GM21515 (cell line): ENCODE measurements at regions not wholly inside any gene's neighbourhood (a gene's known extent, or its start where the extent isn't known, plus 50 kb on each side); places are given as distances from the start of the nearest gene placed in this dataset.

ENCODE experiments used
- ATAC-seq: cut with Tn5 transposase; IDR thresholded peaks from one replicate; pipeline ENCODE4 v1.9.1; 2021; ENCODE audit not compliant: unreplicated experiment

DNA sequence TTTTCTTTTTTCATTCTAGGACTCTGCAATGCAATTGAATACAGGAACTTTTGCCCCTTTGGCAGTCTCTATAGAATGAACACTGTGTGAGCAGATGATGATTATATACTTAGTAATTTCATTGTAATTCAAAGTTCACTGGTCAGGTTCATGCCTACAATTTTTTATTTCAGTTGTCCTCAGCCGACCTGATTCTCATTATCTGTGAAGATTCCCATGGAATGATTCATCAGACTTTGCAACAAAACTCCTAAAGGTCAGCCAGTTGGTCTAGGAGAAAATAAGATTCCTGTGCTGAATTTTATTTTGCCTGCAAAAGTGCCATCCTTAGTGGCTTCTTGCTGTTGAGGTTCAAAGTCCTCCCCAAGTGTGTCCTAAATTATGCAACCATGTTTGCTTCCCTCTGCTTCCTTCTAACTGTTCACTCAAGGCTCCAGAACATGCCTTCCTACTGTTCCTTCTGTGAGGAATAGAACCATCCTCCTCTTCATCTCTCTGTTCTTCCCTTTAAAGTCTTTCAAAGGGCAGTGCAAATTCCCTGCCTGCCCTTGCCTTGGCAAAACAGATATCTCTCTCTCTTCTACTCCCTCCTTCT lies 194.2 kb upstream of the CNR1 start:
- ATAC-seq = no peak

DNA sequence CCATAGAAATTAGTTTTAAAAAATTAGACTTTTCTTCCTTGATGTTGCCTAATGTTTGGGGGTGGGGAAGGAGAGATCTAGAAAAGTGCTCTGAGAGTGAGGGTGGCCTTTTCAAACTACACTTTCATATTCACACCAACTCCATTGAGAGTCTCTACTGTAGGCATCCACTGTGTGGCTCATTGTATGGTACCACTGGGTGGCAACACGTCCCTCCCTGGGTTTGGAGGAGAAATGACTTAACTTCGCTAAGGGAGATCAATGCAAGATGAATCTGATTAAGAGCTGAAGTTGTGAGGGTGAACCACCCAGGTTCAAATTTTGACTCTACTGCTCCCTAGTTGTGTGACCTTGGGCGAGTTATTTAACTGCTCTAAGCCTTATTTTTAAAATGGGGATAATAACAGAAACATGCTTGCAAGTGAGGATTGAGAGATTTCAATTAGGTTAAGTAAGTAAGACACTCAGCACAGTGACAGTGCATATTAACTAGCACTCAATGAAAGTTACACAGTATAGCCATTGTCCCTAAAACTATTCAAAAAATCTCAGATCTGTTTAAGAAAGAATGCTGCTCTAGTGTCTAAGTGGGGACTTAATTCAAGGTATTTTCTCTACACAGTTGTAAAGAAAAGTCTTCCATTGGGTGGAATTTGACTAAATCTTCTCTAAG lies 193.5 kb upstream of the CNR1 start:
- ATAC-seq = no peak

DNA sequence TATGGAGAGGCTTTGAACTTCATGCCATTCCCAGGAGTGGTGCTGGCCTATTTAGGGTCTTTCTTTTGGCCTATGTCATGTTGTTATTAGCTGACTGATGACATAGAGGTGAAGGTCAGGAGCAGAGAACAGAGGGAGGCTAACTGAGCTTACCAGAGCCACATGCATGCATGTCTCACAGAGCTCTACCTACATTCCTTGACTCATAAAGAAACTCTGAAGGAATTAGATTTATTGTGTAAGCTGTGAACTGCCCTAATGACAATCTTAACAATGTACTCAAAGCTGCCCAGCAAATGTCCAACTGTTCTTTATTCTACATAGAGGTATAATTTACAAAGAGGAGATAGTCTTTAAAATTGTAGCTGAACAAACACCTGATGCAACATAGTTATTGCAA lies 192.7 kb upstream of the CNR1 start:
- ATAC-seq = no peak

DNA sequence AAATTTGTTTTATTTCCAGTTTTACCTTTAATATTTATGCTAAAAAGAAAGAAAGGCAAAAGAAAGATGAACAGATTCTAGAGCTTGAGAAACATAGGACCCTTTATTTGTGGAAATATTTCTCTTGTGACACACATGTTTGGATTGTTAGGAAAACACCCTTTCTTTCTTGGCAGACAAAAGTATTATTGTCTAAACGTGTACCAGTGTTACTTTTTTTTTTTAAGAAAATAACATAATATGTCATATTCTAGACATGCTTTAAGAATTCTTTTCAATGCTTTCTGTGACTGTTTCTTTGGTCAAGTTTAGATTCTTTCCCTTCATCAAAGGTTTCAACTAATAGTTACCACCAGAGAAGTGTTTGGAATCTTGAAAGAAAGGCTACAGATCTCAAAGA lies 183.4 kb upstream of the CNR1 start:
- ATAC-seq = no peak

DNA sequence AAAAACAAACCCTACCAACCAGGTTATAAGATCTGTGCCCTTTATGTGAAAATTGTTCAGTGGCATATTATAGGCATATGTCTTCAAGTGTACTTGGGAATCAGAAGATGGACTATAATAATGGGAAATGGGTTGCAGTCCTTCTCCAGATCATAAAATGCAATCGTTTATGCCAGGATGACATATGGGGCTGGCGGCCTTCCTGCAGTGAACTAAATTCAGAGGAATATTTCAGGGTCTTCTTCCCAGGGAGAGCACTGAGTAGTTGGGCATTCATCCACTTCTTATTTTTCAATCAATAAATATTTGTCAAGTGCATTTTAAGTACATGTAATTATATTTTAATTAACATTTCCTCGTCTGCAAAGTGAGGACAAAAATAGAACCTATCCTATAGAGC lies 176.2 kb upstream of the CNR1 start:
- no peak for ATAC-seq

DNA sequence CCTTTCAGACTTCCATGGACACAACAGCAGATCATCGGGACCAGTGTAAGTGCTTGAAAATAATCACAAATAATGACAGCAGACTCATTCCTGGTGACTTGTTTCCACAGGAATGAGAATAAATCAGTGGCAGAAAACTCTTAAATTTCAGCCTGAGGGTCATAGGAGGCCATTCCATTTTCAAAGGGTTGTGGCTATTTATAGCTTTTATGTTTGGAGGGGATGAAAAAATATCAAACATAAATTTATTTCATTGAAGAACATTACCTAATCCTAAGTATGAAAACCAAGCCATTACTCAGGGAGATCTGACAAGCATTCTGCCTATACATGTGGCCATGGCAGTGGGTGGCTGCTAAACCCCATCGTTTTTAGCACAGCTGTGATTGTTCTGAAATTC lies 173.6 kb upstream of the CNR1 start:
- no peak for ATAC-seq

DNA sequence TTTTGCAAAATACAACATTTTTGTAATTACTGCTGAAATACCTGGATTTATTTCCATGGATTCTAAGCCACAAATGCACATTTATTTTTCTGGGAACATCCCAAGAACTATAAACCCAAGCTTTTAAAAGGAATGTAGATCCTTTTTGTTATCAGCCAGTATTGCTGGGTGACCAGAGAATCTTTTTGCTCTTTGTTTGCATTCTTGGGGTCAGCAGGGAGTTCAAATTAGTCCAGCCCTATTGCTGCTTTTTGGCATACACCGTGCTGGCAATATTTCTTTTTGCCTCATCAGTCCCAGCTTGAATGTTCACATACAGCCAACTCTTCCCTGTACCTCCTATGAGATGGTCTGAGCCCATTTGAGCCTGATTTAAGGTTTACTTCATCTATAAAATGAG lies 155.2 kb upstream of the CNR1 start:
- no peak for ATAC-seq

DNA sequence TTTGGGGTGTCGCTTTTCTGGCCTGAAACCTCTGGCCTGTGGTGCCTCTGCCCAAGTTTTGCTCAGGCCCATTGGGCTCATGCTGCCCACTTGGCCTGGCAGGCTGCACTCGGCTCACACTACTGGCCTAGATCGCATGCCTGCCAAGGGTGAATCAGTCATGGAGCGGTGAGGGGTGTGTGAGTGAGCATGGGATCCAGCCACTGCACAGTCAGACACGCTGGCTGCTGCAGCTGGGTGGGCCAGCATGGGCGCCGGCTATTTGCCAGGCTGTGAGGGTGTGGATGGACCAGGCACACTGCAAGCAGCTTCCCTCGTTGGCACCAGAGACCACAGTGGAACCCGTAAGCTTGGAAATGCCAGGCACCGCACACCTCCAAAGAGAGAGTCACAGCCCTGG lies 145.4 kb upstream of the CNR1 start:
- ATAC-seq = no peak

DNA sequence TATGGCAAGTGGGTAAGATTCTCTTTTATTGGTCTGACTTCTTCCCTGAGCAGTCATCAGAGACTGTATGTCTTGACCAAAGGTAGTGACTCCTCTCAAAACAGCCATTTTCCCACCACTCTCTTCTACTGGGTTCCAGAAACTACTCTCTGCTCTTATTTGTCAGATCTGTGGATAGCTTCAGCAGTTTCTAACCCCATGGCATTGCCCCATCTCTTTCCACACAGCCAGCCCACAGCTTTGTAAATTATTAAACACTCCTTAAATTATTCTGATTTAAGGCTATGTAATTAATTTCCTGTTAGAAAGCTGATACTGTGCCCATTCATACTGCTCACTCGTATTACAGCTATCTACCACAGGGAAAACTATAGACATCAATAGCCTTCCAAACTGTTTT lies 138.4 kb upstream of the CNR1 start:
- ATAC-seq = no peak

DNA sequence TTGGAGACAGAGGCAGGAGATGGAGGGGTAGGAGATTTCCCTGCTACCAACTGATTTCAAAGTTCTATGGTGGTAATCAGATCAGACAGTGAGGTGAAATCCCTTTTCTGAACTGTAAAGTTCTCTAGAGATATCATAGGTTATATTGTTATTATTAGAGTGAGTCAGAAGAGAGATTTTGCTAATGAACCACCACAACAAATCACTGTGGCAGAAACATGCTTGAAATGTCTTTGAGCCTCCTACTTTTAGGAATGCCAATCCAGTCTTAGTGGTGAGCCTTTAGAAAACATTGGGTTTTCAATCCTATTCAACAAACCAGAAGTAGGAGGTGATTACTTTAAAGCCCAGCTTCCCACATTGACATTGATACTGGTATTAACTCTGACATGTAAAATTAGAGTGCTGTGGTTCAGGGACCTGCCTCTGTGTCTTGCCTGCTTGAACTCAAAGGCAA lies 136.7 kb upstream of the CNR1 start:
- ATAC-seq = no peak

DNA sequence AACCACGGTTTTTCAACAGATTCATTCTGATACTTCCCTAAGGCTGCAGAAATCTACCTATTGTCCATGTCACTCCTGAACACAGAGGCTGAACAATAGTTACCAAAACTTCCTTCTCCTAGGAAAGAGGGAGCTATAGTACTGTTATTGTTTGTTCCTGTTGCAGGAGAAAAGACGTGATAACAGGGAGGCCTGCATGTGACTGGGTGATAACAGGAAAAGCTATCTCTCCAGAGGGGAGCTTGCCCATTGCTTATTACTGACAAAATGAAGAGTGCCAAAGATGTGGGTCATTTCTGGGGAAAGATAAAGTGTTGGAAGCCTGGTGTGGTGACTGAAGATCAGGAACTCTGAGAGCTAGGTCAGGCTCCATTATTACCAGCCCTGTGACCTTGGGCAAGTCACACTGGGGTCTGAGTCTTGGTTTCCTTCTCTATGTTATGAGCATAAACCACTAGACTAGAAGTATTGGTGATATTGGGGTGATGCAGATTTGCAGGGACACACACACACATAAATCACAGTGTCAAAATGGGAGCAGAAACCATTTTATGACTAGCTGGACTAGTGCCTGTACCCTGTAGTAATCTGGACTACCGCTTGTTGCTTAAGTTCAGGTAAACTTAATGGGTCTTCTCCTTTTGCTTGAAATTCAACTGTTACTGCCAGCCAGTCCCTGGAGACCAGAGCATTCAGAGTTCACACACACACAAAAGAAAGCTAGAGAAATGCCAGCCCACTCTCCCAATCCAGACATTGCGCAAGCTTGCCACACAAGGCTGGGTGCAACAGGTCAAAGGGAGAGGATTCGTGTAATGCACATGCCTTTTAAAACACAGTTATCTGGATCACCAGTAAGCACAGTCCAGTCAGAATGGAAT lies 136.0 kb upstream of the CNR1 start:
- ATAC-seq = no peak

DNA sequence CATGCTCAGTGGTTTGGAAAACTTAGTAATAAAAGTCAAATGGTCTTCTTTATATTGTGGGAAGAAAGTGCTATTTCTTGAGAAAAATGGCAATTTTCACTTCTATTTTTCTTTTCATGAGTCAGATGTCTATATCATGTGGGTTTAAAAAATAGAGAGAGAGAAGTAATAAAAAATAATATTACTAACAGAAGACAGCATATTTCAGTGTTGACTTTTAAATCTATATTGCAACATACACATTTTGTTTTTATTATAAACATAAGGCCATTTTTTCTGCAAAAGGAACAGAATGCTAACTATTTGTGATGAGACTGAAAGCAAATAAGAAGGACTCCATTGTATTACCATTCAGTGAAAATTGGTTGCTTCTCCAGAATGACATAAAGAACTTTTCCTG lies 135.1 kb upstream of the CNR1 start:
- ATAC-seq = no peak

DNA sequence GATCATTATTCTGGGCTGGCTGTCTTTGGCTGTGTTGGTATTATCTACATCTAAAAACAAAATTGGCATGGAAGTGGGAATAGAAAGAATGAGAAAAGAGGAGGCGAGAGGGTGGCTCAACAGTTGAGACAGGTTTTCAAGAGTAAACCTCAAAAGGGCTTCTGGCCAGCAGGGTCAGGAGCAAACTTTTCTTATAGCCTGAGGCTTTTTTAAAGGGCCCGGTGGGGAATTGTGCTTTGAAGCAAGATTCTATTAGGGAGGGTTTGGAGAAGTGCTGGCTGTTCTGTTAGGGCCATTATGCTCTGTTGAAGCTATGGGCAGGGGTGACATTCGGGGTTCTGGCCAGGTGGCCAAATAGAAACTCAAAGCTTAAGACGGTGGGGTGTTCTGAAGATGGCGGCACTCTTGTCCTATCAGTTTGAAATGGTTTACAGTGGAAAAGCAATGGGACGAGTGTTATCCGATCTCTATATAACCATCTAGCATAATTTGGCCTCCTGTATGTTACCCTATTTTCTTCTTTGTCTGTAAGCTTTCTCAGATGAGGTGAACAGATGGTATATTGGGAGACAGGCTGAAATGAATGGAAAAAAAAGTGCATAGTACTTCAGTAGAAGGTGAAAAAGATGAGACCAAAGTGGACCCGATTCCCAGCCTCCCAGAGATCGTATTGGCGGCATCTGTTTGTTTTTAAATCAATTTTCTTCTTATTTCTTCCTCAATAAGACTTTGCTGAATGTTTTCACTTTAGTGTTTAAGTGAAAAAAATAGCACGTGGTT lies 132.1 kb upstream of the CNR1 start:
- no peak for ATAC-seq

DNA sequence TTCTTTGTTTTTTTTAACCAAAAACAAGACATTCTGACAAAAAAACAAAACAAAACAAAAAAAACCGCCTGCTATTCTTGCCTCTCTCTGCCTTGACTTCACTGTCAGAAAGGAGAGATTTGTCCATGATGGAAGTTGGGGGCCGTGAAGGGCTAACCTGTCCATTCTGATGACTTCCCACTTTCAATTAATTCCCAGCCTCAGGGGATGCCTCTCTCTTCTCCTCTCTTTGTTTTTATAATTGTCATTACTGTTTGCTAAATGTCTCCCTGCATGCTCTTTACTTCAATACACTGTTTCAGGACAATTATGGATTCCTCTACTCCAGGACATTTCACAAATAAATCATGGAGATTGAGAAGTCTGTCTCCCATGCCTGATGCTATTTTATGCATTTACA lies 130.5 kb upstream of the CNR1 start:
- ATAC-seq = no peak

DNA sequence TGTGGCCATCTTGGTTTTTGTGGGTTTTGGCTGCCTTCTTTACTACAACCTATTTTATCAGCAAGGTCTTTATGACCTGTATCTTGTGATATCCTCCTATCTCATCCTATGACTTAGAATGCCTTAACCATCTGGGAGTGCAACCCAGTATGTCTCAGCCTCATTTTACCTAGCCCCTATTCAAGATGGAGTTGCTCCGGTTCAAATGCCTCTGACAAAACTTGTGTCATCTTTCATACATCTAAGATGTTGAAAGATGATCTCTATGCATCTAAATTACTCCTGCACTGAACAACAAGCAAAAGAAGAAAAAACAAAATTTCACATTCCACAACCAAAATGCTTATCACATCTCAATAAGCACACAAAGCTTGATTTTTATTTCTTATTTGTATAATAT lies 129.5 kb upstream of the CNR1 start:
- no peak for ATAC-seq

DNA sequence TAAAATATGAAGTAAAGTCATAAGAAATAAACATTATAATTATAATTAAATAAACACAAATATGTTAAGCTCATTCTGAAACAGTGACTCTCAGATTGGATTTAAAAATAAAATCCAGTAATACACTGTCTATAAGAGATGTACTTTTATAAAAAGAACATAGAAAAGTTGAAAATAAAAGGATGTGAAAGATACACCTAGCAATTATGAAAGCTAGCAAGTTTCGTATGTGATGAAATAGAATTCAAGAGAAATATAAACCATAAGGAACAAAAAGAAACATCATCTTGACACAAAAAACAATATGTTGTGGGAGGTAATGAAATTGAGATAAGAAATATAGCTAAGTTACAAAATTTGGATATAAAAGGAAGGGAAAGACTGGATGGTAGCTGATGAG lies 128.6 kb upstream of the CNR1 start:
- peak; percentile 55 for ATAC-seq

DNA sequence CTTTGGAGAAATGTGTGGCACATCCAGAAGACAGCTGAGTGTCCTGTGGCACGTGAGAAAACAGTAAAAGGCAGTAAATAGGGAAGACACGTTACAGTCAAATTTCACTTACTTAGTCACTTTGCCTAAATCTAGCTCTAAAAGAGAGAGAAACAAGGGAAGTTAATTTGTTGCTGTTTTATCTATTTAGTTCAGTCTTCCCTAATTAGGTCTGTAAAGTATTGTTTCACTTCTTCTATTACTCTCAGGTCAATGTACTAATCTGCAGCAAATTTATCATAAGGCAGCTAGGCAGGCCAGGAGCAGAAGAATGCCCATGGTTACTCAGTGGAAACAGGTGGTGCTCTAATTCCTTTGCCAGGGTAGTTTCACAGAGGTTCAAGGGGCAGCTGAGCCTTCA lies 124.3 kb upstream of the CNR1 start:
- ATAC-seq = no peak

DNA sequence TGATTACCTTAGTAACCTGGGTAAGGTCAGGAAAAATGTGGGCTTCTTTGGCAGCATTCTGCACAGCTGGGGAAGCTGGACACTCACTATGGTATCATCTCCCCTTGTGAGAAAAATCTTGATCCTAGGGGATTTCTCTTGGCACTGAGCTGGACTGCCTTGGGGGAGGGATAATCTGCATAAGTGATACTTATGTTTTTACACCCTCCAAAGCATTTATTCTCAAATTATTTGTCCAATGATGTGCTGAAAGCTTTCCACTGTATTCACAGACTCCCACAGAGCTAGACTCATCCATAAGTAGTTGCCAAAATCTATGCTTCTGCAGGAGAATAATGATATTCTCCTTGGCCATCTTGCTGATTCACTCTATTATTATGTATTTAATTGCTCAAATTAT lies 121.5 kb upstream of the CNR1 start:
- ATAC-seq = no peak

DNA sequence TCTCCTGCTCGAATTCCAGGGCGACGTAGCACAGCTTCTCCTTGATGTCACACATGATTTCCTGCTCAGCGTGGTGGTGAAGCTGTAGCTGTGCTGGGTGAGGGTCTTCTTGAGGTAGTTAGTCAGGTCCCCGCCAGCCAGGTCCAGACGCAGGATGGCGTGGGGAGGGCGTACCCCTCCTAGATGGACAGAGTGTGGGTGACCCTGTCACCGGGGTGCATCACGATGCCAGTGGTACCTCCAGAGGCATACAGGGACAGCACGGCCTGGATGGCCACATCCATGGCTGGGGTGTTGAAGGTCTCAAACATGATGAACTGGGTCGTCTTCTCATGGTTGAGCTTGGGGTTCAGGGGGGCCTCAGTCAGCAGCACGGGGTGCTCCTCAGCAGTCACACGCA lies 110.2 kb upstream of the CNR1 start:
- no peak for ATAC-seq

DNA sequence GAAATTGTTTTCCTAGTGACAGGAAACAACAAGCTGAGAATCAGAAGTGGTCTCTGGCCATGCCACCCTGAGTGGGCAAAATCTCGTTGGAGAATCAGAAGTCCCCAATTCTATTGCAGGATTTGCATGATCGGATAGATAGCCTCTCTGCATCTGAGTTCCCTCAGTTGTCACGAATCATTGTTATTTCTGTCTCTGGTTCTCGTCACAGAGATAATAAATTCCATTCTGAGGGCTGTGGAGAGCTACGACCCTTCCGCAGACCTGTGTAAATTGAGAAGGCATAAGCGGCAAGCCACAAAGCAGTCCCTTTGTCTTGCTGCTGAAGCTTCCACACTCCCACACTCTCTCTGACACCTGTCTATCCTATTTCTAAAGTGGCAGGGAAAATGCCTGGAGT lies 102.4 kb upstream of the CNR1 start:
- ATAC-seq = no peak

DNA sequence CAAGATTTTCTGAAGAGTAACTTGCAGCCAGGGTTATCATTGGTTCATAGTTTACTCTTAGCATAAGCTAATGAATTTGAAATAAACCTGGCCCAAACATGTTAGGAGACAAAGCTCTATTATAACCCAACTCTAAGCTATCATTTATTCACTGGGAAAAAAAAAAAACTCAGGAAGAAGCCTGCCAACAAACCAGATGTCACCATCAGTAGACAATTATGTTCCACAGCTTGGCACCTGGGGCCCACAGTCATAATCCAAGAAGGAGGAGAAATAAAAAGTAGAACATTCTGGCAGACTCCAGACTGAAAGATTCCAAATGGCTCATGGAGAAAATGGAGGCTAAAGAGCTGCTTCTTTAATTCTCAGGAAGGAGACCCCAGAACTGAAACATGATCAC lies 100.0 kb upstream of the CNR1 start:
- ATAC-seq = no peak
